HG03045 (cell line): ENCODE measurements at regions not wholly inside any gene's neighbourhood (a gene's known extent, or its start where the extent isn't known, plus 50 kb on each side); places are given as distances from the start of the nearest gene placed in this dataset.

Experiments used
- ATAC-seq: cut with Tn5 transposase; IDR thresholded peaks from one replicate; pipeline ENCODE4 v1.9.1; 2021; ENCODE audit warnings: mild to moderate bottlenecking, moderate library complexity; ENCODE audit not compliant: unreplicated experiment

GRCh38 chr4:117324851-117325491, 239.6 kb upstream of the TRAM1L1 start:
- ATAC-seq, result no peak

DNA sequence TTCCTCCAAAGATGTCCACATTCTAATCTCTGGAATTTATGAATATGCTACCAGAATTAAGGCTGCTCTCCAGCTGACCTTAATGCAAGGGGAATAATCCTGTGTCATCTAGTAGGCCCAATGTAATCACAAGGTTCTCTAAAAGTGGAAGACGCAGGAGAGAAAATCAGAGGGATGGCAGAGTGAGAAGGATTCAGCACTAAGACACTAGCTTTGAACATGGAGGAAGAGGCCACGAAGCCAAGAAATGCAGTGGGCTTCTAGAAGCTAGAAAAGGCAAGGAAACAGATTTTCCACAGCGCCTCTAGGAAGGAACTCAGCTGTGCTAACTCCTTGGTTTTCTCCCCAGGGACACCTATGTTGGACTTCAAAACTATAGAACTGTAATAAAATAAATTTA, 240.7 kb upstream of the TRAM1L1 start:
- ATAC-seq, result no peak

GRCh38 chr4:117327491-117327890, 242.1 kb upstream of the TRAM1L1 start:
- no peak for ATAC-seq

GRCh38 chr4:117328333-117328732, 243.0 kb upstream of the TRAM1L1 start:
- no peak for ATAC-seq

DNA sequence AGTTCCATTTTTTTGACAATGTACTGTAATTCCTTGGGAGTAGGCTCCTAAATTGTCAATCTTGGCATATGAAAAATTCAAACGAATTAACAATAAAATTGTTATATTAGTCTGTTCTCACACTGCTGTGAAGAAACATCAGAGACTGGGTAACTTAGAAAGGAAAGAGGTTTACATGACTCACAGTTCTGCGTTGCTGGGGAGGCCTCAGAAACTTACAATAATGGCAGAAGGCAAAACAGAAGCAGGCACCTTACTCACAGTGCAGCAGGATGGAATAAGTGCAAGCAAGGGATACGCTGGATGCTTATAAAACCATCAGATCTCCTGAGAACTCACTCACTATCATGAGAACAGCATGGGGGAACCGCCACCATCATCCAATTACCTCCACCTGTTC, 246.4 kb upstream of the TRAM1L1 start:
- ATAC-seq, result no peak

GRCh38 chr4:117334451-117335188, 249.2 kb upstream of the TRAM1L1 start:
- ATAC-seq, result no peak

DNA sequence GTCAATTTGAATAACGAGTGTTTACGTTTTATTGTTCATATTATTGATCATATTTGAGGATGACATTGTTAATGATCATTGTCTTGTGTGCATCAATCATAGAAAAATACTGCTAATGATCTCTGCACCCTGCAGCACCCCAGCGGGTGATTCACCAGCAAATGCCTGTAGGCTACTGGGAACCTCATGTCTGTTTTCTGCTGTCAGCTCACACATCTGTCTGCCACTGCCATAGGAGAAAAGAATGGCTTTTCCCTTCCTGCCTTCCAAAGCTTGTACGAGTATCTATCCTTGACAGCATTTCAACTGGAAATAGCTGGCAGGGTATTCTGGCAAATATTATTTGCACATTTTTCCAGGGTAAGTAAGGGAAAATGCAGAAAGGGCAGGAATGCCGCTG, 272.1 kb upstream of the TRAM1L1 start:
- ATAC-seq, result no peak

DNA sequence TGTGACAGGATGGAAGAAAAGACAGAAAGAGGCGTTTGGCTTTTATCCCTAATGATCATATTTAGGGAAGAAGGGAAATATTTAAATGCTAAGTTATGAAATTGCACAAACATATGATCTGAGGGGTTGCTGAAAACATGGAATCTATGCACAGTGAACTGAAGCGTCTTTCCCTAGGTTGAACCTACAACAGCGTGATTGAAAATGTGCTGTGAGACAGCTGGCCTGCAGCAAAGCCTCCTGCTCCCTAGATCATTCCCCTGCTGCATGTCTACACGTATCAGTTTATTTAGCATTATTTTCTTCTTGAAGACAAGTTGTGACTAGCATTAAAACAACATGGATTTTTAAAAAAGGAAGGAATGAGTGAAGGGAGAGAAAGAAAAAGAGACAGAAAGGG, 272.5 kb upstream of the TRAM1L1 start:
- no peak for ATAC-seq

DNA sequence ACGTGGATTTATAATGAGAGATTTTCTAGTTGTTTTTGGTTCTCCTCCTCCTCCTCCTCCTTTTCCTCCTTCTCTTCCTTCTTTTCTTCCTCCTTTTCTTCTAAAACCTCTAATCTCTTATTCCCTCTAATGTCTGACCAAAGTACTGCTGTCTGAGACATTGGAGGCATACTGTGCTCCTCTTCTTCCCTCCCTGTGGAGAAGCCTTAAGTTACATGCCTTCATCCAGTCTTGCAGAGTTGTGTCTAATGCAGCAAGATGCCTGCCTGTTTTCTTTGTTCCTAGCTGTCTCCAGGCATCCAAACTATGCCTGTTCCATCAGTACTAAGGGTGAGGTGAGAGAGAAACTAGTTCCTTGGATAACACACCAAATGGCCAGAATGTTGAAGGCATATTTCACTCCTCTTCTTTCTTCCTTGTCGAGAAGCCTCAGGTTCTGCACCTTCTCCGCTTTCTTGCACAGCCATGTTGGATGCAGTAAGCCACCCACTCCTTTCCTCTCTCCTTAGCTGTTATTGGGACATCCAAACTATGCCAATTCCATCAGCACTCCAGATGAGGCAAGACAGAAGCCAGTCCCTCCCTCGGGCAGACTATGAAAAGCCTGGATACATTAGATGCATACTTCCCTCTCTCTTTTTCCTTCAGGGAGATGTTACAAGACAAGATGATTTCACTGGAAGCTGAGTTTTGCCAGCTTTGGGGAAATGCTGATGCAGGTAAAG, 285.7 kb upstream of the TRAM1L1 start:
- ATAC-seq, result no peak

GRCh38 chr4:117375101-117375500, 289.7 kb upstream of the TRAM1L1 start:
- no peak for ATAC-seq

GRCh38 chr4:117376692-117377091, 291.3 kb upstream of the TRAM1L1 start:
- no peak for ATAC-seq

DNA sequence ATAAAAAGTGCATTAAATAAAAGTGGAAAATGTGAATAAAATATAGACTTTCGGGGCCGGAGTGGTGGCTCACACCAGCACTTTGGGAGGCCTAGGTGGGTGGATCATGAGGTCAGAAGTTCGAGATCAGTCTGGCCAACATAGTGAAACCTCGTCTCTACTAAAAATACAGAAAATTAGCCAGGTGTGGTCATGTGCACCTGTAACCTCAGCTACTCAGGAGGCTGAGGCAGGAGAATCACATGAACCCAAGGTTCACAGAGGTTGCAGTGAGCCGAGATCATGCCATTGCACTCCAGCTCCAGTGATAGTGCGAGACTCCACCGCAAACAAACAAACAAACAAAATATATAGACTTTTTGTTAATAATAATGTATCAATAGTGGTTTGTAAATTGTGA, 293.6 kb upstream of the TRAM1L1 start:
- no peak for ATAC-seq

DNA sequence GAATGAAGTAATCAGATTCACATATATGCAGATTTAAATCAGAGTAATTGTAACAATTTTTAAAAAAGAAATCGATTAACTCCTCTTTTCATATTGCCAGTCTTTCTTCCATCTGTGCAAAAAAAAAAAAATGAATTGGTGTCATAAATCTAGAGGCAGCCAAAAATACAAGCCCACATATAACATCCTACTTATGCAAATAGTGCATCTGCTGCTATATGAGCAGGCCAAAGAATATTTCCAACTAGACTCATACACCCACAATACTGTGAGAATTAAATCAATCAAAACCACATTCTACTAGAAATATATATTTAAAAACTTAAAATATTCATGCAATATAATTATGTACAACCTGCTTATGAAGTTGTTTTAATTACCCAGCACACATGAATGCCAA, 298.1 kb upstream of the TRAM1L1 start:
- no peak for ATAC-seq

DNA sequence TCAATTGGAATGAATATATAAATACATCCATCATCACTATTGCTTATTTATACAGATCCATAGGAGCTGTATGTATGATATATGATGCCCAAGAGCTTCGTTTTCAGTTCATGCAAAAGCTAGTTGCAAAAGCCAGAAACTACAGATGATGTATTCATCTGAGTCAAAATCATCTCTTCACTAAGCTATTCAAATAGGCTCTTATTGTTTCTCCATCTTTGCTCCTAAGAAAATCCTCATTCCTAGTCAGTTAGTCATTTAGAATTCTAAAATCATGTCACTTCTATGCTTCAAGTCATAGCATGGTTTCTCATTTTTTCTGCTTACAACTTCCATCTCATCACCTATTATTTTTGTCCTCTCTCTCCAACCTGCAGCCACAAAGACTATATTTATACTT, 300.1 kb upstream of the TRAM1L1 start:
- ATAC-seq, result no peak

DNA sequence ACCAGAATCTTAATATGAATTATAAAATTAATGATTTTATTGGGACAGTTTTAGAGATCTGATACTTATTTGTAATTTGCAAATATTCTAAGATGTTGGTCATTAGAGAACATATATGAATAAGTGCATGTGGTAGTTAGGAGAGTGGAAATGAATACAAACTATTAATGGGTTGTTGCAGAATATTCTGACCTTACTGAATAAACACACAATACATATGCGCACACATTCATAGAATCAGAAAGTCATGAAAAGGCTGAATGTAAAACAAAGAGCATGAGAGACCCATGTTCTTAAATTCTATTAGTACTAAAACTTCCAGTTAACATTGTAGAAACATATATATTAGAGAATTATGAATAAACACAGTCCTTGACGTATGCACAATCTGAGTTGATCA, 301.7 kb upstream of the TRAM1L1 start:
- no peak for ATAC-seq

GRCh38 chr4:117400039-117400835, 314.9 kb upstream of the TRAM1L1 start:
- no peak for ATAC-seq

DNA sequence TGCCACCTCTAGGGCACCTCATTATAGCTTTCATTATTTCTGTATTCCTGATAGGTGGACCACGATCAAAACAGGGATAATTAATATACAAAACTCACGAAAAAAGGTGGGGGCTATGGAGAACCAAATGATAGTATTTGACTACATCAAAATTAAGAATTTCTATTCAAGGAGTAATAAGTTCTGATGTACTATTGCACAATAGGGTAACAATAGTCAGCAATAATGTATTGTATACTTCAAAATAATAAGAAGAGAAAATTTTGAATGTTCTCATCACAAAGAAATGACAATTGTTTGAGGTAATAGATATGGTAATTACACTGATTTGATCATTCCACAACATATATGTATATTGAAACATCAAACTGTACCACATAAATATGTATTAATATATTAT, 327.3 kb upstream of the TRAM1L1 start:
- no peak for ATAC-seq

GRCh38 chr4:117417856-117418255, 332.5 kb upstream of the TRAM1L1 start:
- ATAC-seq, result no peak

- ATAC-seq, result no peak
Observed at GRCh38 chr4:117420948-117421347, 335.6 kb upstream of the TRAM1L1 start.

- no peak for ATAC-seq
Observed at GRCh38 chr4:117421706-117422105, 336.3 kb upstream of the TRAM1L1 start.

DNA sequence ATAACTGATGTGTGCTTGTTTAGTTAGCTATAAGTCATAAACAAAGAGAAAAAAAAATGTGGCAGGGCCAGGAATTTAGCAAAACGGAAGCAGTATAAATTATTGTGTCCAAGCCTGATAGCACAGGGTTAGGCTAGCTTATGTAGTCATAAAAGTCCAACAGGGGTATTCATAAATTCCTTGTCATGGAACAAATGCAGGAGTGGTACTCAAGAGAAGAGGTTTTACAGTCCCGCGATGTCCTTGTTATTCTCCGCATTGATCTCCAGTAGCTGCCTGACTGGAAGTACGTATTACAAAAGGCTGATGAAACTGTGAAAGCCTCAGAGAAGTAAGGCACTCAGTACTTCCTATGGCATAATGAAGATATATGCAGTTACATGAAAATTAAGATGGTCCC, 336.9 kb upstream of the TRAM1L1 start:
- no peak for ATAC-seq
